Stomach smooth muscle (tissue), 2 donors: ENCODE measurements at regions not wholly inside any gene's neighbourhood (a gene's known extent, or its start where the extent isn't known, plus 50 kb on each side); places are given as distances from the start of the nearest gene placed in this dataset.

Experiments used
- H3K27ac ChIP-seq: one replicate; pipeline ENCODE4 v1.7.0; 2013; ENCODE audit warnings: mild to moderate bottlenecking, low read length, inconsistent platforms
- H3K27me3 ChIP-seq, 2 donors: one replicate each; pipeline ENCODE4 v1.7.0; 2013; ENCODE audit warnings: low read length in 2 of 2; ENCODE audit not compliant: insufficient read depth in 2 of 2, control insufficient read depth in 1 of 2
- H3K36me3 ChIP-seq, 2 donors: one replicate each; pipeline ENCODE4 v1.7.0; 2013; ENCODE audit warnings: low read length in 2 of 2; ENCODE audit not compliant: control insufficient read depth in 2 of 2, insufficient read depth in 2 of 2
- H3K4me1 ChIP-seq: one replicate; pipeline ENCODE4 v1.7.0; 2013; ENCODE audit warnings: low read length; ENCODE audit not compliant: control insufficient read depth, insufficient read depth
- H3K4me3 ChIP-seq, 2 donors: one replicate each; pipeline ENCODE4 v1.7.0; 2013; ENCODE audit warnings: low read length in 2 of 2
- H3K9ac ChIP-seq, 2 donors: one replicate each; pipeline ENCODE4 v1.7.0; 2013; ENCODE audit warnings: low read length in 2 of 2, mild to moderate bottlenecking in 1 of 2
- H3K9me3 ChIP-seq, 2 donors: one replicate each; pipeline ENCODE4 v1.7.0; 2013; ENCODE audit warnings: low read length in 2 of 2; ENCODE audit not compliant: control insufficient read depth in 2 of 2
- donor health status: healthy.
- donor health status: Pancreatic carcinoma.

DNA sequence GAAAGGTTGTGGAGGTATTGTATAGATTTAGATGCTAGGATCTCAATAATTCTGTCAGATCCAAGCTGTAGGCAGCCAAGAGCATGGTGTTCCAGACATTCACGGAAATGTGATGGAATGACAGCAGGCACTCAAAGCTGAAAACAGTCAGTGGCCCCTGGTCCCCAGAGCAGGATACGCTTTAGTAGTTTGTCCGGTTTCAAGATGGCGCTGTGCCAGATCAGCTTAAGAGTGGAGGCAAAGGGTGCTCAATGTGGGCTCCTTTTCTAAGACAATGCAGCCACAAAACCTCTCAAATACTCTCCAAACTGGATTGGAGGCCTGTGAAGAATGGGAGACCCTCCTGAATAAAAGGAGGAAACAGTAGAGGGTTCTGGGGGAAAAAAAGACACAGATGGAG, 291.2 kb upstream of the HS3ST1 start:
- Histone ChIP-seq H3K9ac (no peak overlapping the region), H3K4me3 (no peak overlapping the region)

DNA sequence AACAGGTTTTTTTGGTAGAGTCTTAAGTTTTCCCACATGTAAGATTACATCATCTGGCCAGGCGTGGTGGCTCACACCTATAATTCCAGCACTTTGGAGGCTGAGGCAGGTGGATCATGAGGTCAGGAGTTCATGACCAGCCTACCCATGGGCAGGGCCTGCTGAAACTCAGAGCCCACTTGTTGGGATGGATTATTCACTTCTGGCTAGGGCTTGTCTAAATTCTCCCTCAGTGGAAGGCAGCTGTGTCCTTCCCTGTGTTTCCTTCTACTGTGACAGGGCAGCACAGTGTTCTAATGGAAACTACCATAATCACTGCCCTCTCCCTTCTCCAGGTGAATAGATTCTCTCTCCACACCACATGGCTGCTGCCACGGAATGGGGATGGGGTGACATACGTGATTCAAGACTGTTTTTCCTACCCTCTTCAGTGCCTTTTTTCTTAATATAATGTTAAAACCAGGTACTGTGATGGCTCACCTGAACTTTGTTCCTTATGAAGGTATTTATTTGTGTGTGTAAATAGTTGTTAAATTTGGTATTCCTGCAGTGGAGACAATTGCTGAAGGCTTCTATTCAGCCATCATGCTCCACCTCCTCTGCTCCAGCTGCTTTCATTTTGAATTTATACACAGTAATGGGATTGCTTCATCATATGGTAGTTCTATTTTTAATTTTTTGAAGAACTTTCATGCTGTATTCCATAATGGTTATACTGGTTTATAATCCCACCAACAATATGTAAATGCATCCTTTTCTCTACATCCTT, 287.2 kb upstream of the HS3ST1 start:
- Histone ChIP-seq H3K27ac (no peak overlapping the region), H3K4me1 (no peaks in the 10 kb centered on the region), H3K27me3 (no peaks in the 10 kb centered on the region), H3K9me3 (no peaks in the 10 kb centered on the region), H3K36me3 (no peaks in the 10 kb centered on the region), H3K9ac (no peak overlapping the region), H3K4me3 (no peak overlapping the region)

More for the DNA sequence above, 291.2 kb upstream of the HS3ST1 start:
- H3K4me1 ChIP-seq = no peaks in the 10 kb centered on the region
- no peak overlapping the region for H3K27ac ChIP-seq
- H3K27me3 ChIP-seq = no peaks in the 10 kb centered on the region
- H3K9me3 ChIP-seq = no peaks in the 10 kb centered on the region
- no peaks in the 10 kb centered on the region for H3K36me3 ChIP-seq

DNA sequence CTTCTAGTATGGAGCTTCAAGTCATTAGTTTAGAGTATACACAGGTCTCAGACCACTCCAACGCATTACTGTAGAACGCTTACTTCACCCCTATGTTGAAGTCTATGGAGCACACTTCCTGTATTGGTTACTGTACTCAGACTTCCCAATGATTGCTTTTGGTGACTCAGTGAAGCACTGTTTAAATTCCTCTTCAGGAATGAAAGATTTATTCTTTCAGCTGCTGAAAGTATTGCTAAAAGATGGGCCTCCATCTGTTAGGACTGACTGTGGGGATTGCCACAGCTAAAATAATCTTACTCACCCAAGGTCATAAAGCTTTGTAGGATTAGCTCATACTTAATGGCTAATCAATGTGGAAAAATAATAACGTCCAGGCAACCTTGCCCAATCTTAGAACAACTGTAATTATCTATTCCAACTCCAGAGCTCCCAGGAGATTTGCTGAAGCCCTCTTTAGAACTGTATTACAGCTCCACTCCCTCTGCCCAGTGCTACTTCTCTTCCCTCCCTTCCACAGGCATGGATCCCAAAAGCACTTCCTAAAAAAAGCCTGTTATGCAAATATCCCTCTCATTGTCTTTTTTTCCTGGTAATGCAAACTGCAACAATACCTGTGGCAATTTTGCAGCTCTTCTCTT, 281.9 kb upstream of the HS3ST1 start:
- H3K9me3 ChIP-seq = no peaks in the 10 kb centered on the region
- H3K36me3 ChIP-seq = no peaks in the 10 kb centered on the region
- no peaks in the 10 kb centered on the region for H3K27me3 ChIP-seq
- no peaks in the 10 kb centered on the region for H3K4me1 ChIP-seq
- no peak overlapping the region for H3K27ac ChIP-seq
- no peak overlapping the region for H3K9ac ChIP-seq
- H3K4me3 ChIP-seq = no peak overlapping the region

DNA sequence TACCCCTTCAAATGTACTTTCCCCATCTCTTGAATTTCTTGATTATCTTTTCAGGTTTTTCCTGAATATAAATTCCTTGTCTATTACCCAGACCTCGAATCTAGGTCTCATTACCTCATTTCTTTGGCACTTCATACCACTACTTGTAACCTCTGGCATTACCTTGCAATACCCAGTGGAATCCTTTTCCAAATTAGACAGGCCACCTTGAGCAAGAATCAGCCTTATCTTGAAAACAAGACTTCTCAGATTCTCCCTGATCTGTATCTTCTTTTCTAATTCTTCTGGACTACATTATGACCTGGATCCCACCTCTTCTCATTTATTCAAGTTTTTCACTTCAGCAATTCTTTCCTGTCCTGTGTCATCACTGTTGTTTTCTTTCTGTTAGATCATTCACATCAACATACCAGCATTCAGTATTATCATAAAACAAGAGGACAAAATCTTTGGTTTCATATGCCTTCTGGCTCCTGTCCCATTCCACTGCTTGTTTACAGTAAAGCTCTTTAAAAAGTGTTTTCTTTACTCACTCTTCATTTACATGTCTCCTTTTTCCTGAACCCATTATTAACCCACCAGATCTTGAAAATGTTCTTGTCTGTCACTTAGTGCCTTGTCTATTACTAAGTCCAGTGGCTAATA, 275.6 kb upstream of the HS3ST1 start:
- H3K9ac ChIP-seq = no peak overlapping the region
- no peak overlapping the region for H3K4me3 ChIP-seq
- H3K36me3 ChIP-seq = no peaks in the 10 kb centered on the region
- no peak overlapping the region for H3K27ac ChIP-seq
- no peaks in the 10 kb centered on the region for H3K4me1 ChIP-seq
- no peaks in the 10 kb centered on the region for H3K9me3 ChIP-seq
- no peaks in the 10 kb centered on the region for H3K27me3 ChIP-seq

DNA sequence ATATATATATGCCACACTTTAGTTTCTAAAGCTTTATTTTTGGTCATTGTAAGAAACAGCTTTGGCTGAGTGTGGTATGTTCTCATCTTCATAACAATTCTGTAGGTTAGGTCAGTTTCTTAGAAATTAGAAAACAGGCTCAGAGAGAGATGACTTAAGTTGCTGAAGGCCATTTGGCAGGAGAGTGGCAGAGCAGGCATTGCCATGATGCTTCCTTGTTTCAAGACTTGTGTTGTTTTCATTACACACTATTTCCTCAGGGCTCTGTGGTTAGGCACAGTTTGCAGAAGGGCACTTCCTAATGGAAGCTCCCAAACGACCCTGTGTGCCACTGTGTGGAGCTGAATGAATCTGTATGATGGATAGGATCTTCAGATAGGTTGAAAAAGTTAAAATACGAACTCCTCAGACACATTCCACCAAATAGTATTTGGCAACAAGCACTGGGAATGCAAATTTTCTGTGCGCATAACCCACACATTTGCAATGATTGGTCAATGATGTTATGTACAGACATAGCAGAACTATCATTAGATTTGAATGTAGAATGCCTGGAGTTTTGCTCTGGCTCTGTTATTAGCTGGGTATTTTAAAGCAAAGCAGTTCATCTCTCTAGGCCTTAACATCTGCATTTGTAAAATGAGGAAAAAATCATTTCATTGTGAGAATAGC, 274.3 kb upstream of the HS3ST1 start:
- no peaks in the 10 kb centered on the region for H3K36me3 ChIP-seq
- H3K9ac ChIP-seq = no peak overlapping the region
- H3K9me3 ChIP-seq = no peaks in the 10 kb centered on the region
- no peaks in the 10 kb centered on the region for H3K27me3 ChIP-seq
- no peak overlapping the region for H3K27ac ChIP-seq
- H3K4me1 ChIP-seq = no peaks in the 10 kb centered on the region
- no peak overlapping the region for H3K4me3 ChIP-seq

DNA sequence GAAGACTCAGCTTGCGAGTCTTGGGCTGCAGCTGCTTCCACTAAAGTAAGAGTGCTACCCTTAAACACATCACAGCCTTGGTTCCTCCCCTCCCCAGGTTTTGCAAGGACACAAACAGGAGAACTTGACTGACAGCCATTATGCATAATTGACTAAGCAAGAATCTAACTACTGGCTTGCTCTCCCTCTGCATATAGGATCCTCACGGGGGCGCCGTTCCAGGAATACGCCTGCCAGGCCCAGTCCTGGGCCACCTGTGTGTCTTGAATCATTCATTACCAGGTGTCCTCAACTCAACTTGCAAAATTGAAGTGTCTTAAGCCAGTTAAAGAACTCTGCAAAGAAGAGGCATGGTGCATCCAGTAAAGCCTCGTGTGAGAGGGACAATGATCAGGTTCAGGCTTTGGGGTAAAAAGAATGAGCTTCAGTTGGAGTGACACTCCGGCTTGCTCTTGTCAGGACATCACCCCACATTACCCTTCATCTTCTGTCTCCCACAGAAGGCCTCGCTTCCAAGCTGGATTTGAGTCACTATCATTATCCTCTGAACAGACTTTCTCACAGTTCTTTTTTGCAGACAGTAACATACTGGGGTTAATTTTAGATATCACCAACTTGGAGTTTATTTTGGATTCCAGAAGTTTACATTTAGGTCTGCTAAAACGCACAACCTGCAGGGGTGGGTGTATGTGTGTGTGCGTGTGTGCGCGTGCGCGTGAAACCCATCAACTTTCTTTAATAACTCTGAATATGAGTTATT, 273.5 kb upstream of the HS3ST1 start:
- no peaks in the 10 kb centered on the region for H3K4me1 ChIP-seq

DNA sequence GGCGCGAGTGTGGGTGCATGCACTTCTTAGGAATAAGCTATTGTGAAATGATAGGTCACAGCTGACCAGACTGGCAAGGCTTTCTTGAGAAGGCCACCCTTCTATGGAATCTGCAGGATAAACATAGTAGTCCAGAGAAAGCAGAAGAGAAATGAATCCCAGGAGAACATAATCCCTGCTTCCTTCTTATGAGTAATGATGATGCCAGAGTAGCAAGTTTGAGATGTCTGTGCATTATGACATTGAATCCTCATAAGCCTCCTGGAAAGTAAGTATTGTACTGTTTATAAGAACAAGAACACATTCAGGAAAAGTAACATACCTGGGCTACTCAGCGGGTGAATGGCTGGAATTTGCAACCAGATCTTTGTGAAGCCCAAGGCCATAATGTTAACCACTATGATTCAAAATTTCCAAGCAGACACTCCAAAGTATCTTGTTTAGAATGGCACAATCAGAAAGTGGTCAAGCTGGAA, 272.1 kb upstream of the HS3ST1 start:
- no peak overlapping the region for H3K27ac ChIP-seq

More for the DNA sequence above, 273.5 kb upstream of the HS3ST1 start:
- no peaks in the 10 kb centered on the region for H3K9me3 ChIP-seq
- no peaks in the 10 kb centered on the region for H3K27me3 ChIP-seq
- H3K9ac ChIP-seq = no peak overlapping the region
- H3K4me3 ChIP-seq = no peak overlapping the region
- H3K27ac ChIP-seq = no peak overlapping the region
- H3K36me3 ChIP-seq = no peaks in the 10 kb centered on the region

DNA sequence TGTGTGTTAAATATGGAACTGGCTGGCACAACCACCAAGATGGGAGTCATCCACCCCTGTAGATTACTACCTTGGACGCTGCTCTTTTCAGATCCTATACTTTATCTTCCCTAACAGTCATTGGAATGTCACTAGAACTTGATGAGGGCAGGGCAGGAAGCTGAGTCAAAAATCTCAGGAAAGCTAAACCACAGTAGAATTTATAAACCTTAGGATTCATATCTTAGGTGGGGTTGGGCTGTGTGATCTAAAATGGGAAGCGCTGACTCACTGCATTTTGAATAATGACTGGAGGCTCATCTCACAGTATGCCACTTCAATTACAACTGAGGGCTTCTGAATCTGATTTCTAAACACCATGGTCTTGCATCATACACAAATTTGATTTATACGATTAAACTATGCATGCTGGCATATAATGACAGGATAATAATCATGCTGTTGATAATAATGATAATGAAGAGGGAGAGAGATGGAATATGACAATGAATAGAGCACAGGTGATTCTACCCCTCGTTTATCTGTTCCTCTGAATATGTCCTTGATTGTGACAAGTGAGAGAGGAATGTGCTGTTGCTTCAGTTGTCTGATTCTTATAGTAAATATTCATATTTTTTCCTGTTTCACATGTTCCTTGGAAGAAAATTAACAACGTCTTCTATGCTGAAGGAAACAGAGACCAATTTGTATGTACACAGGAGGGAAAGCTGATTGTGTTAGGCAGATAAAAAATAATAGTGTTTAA, 270.3 kb upstream of the HS3ST1 start:
- Histone ChIP-seq H3K9me3 (peaks cover 0 to 3% of the 10 kb centered on the region in 2 donors), H3K36me3 (no peaks in the 10 kb centered on the region), H3K27ac (no peak overlapping the region), H3K4me3 (no peak overlapping the region), H3K9ac (no peak overlapping the region), H3K27me3 (no peaks in the 10 kb centered on the region), H3K4me1 (no peaks in the 10 kb centered on the region)

More for the DNA sequence above, 272.1 kb upstream of the HS3ST1 start:
- Histone ChIP-seq H3K9me3 (no peaks in the 10 kb centered on the region), H3K4me3 (no peak overlapping the region), H3K27me3 (no peaks in the 10 kb centered on the region), H3K9ac (no peak overlapping the region), H3K4me1 (no peaks in the 10 kb centered on the region), H3K36me3 (no peaks in the 10 kb centered on the region)

DNA sequence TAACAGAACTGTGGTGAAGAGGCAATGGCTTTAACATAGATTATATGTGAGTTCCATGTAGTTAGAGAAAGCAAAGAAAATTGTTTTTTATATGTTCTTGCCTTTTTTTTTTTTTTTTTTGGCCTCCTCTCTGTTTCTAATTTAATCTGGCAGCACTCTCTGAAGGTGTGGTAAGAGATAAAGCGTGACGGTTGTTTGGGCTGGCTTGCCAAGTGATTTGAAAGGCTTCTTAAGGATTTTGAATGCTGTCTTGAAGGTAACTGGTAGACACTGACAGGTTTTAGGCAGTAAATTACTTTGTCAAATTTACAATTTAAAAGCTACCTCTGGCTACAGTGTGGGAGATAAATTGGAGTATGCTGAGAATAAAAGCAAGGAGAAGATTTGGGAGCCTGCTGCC, 269.3 kb upstream of the HS3ST1 start:
- Histone ChIP-seq H3K9me3 (peaks cover 0 to 6% of the 10 kb centered on the region in 2 donors), H3K36me3 (no peaks in the 10 kb centered on the region), H3K27ac (no peak overlapping the region), H3K4me1 (no peaks in the 10 kb centered on the region), H3K27me3 (no peaks in the 10 kb centered on the region), H3K9ac (no peak overlapping the region), H3K4me3 (no peak overlapping the region)
